Iris pigment epithelial cell (primary cell): ENCODE measurements at regions not wholly inside any gene's neighbourhood (a gene's known extent, or its start where the extent isn't known, plus 50 kb on each side); places are given as distances from the start of the nearest gene placed in this dataset.

Experiments used
- DNase-seq: peaks from one replicate; pipeline ENCODE4 v3.0.0-alpha.2; 2011; ENCODE audit warnings: low read depth

- DNase-seq: no peak
Observed at GRCh38 chr11:43261775-43262174, 50.0 kb upstream of the API5 start.
